ENCODE measurements at regions not wholly inside any gene's neighbourhood (a gene's known extent, or its start where the extent isn't known, plus 50 kb on each side); places are given as distances from the start of the nearest gene placed in this dataset.
A peak's percentile ranks its signal among the peaks of the same experiment; 100 is the strongest.

DNA sequence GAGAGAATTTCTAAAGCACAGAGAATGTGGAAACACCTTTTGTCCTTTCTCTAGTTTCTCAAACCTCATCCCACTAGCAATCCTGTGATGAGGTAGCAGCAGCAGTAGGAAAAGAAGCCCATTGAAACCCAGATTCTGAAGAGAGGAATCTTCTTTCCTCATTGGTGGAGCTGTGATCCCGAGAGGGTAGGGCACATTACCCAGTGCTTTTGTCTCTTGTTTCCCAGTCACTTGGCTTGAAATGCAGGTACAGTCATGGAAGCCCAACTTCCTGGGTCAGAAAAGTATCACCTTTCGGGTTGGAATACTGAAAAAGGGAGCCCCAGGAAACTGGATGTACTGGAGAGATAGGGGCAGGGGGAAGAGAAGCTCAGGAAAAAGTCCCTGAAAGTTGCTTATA is 417.4 kb downstream of the TBC1D32 start:
- H3K4me2 ChIP-seq: no peak overlapping the region
- H3K9me3 Mint-ChIP-seq: no peaks in the 10 kb centered on the region; the same call in 2 of the 3 replicates
- ATAC-seq: peak; percentile 50
- no peaks in the 10 kb centered on the region for H4K20me1 ChIP-seq (replicated peaks; ENCODE audit: insufficient read depth)
- peaks cover 7% of the 10 kb centered on the region; the same call in 2 of the 3 replicates for H3K4me1 Mint-ChIP-seq
- H3K27me3 Mint-ChIP-seq (ENCODE audit: insufficient read depth, low read depth, poor library complexity): no peaks in the 10 kb centered on the region
- H3K9me2 ChIP-seq (ENCODE audit: insufficient read depth): no peaks in the 10 kb centered on the region
- no peaks in the 10 kb centered on the region for H3K27me3 ChIP-seq (ENCODE audit: insufficient read depth)
- no peaks in the 10 kb centered on the region for H3K79me2 ChIP-seq (replicated peaks; ENCODE audit: insufficient read depth)
- TF ChIP-seq, protein P1, sequence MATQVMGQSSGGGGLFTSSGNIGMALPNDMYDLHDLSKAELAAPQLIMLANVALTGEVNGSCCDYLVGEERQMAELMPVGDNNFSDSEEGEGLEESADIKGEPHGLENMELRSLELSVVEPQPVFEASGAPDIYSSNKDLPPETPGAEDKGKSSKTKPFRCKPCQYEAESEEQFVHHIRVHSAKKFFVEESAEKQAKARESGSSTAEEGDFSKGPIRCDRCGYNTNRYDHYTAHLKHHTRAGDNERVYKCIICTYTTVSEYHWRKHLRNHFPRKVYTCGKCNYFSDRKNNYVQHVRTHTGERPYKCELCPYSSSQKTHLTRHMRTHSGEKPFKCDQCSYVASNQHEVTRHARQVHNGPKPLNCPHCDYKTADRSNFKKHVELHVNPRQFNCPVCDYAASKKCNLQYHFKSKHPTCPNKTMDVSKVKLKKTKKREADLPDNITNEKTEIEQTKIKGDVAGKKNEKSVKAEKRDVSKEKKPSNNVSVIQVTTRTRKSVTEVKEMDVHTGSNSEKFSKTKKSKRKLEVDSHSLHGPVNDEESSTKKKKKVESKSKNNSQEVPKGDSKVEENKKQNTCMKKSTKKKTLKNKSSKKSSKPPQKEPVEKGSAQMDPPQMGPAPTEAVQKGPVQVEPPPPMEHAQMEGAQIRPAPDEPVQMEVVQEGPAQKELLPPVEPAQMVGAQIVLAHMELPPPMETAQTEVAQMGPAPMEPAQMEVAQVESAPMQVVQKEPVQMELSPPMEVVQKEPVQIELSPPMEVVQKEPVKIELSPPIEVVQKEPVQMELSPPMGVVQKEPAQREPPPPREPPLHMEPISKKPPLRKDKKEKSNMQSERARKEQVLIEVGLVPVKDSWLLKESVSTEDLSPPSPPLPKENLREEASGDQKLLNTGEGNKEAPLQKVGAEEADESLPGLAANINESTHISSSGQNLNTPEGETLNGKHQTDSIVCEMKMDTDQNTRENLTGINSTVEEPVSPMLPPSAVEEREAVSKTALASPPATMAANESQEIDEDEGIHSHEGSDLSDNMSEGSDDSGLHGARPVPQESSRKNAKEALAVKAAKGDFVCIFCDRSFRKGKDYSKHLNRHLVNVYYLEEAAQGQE (IDR thresholded peaks at IDR 0.05; ENCODE audit: unreplicated experiment): no peak
- TF ChIP-seq EZH2 (IDR thresholded peaks at IDR 0.05; ENCODE audit: low read depth, unreplicated experiment) (no peak), JUNB (IDR thresholded peaks at IDR 0.05; ENCODE audit: unreplicated experiment) (no peak)
- TF ChIP-seq, protein P2, sequence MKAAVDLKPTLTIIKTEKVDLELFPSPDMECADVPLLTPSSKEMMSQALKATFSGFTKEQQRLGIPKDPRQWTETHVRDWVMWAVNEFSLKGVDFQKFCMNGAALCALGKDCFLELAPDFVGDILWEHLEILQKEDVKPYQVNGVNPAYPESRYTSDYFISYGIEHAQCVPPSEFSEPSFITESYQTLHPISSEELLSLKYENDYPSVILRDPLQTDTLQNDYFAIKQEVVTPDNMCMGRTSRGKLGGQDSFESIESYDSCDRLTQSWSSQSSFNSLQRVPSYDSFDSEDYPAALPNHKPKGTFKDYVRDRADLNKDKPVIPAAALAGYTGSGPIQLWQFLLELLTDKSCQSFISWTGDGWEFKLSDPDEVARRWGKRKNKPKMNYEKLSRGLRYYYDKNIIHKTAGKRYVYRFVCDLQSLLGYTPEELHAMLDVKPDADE (IDR thresholded peaks at IDR 0.05): no peak
- H3K27ac ChIP-seq (ENCODE audit: low read depth): no peak overlapping the region
- H3K36me3 Mint-ChIP-seq (ENCODE audit: low read depth): no peaks in the 10 kb centered on the region
- no peaks in the 10 kb centered on the region for H3K36me3 ChIP-seq (ENCODE audit: insufficient read depth)
- DNase-seq (ENCODE audit: low spot score): peak; percentile 9
- no peaks in the 10 kb centered on the region for H3K4me1 ChIP-seq (ENCODE audit: insufficient read depth)
- H3K4me3 ChIP-seq: no peak overlapping the region
- H3K27ac Mint-ChIP-seq: peak overlapping the region; percentile 23; the same call in 1 of the 2 replicates
- H3F3A ChIP-seq (replicated peaks; ENCODE audit: low read depth): no peaks in the 10 kb centered on the region
- H2AFZ ChIP-seq: peak overlapping the region; percentile 75; the same call in 1 of the 2 replicates
- H3K4me3 Mint-ChIP-seq: no peak overlapping the region

DNA sequence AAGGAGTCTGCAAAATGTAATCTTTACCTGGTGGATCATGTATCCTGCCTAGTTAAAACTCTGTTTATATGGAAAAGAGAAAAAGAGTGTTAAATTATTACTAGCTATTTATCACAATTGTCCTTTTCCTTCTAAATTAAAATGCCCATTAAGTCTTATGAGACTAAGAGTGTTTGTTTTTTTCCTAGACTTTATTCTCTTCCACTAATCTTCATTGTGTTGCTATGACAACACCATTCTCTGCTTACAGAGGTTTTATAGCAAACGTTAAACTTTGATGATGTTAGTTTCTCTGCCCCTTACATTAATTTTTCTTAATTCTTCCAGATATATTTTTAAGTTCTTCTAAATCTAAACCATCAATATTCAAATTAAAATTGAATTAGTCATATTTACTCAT is 420.8 kb downstream of the TBC1D32 start:
- ATAC-seq: no peak
- no peaks in the 10 kb centered on the region for H3K36me3 Mint-ChIP-seq (ENCODE audit: low read depth)
- Histone ChIP-seq H3F3A (replicated peaks; ENCODE audit: low read depth) (no peaks in the 10 kb centered on the region), H3K27ac (ENCODE audit: low read depth) (no peak overlapping the region), H3K9me2 (ENCODE audit: insufficient read depth) (no peaks in the 10 kb centered on the region), H3K27me3 (ENCODE audit: insufficient read depth) (no peaks in the 10 kb centered on the region), H3K4me1 (ENCODE audit: insufficient read depth) (no peaks in the 10 kb centered on the region), H3K4me3 (no peak overlapping the region), H3K79me2 (replicated peaks; ENCODE audit: insufficient read depth) (no peaks in the 10 kb centered on the region), H2AFZ (no peak overlapping the region), H3K36me3 (ENCODE audit: insufficient read depth) (no peaks in the 10 kb centered on the region), H4K20me1 (replicated peaks; ENCODE audit: insufficient read depth) (no peaks in the 10 kb centered on the region), H3K4me2 (no peak overlapping the region)
- H3K27me3 Mint-ChIP-seq (ENCODE audit: insufficient read depth, low read depth, poor library complexity): no peaks in the 10 kb centered on the region
- no peak overlapping the region for H3K27ac Mint-ChIP-seq
- H3K9me3 Mint-ChIP-seq: no peaks in the 10 kb centered on the region; the same call in 2 of the 3 replicates
- no peak for DNase-seq (ENCODE audit: low spot score)
- no peak for TF ChIP-seq POLR2AphosphoS5 (IDR thresholded peaks at IDR 0.05; ENCODE audit: low read depth)
- TF ChIP-seq EZH2 (IDR thresholded peaks at IDR 0.05; ENCODE audit: low read depth, unreplicated experiment): no peak
- TF ChIP-seq EZH2phosphoT487 (IDR thresholded peaks at IDR 0.05; ENCODE audit: unreplicated experiment): no peak
- peaks cover 7% of the 10 kb centered on the region; the same call in 2 of the 3 replicates for H3K4me1 Mint-ChIP-seq
- H3K4me3 Mint-ChIP-seq: no peak overlapping the region
